Neural progenitor cell (in vitro differentiated cells): ENCODE measurements at regions not wholly inside any gene's neighbourhood (a gene's known extent, or its start where the extent isn't known, plus 50 kb on each side); places are given as distances from the start of the nearest gene placed in this dataset.

Experiments
- CTCF ChIP-seq: fragments of 200-600 bp; sonication (generic); IDR thresholded peaks from 2 replicates; pipeline ENCODE4 v1.5.1; 2017; ENCODE audit warnings: antibody characterized with exemption, mild to moderate bottlenecking
- EZH2 ChIP-seq: fragments of 200-600 bp; sonication (generic); IDR thresholded peaks from 2 replicates; pipeline ENCODE4 v1.6.1; 2017; ENCODE audit warnings: antibody characterized with exemption, mild to moderate bottlenecking, moderate library complexity
- EZH2phosphoT487 ChIP-seq: fragments of 200-600 bp; sonication (generic); IDR thresholded peaks from 2 replicates; pipeline ENCODE4 v1.6.1; 2017; ENCODE audit warnings: antibody characterized with exemption

GRCh38 chr5:61808909-61809308 is 476.9 kb downstream of the ZSWIM6 start:
- TF ChIP-seq CTCF, result no peak
- no peak for TF ChIP-seq EZH2
- TF ChIP-seq EZH2phosphoT487, result no peak
